ENCODE measurements at regions not wholly inside any gene's neighbourhood (a gene's known extent, or its start where the extent isn't known, plus 50 kb on each side); places are given as distances from the start of the nearest gene placed in this dataset.

DNA sequence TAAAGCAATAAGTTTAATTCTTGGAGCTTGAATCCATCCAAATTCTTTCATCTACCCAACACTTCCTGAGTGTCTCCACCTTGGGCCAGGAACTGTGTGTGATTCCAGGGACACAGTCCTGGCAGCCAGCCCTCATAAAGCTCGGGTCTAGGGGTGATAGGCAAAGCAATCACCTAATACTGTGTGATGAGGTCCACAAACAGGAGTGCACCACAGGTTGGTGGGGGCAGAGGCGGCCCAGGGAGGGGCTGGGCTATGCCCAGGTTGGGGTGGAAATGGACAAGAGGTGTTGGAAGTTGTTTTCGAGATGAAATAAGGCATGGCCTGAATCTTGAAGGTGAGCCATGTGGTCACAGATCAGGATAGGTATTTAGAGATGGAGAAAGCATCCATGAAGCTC lies 133.9 kb upstream of the PTCH1 start:
- H3K36me3 ChIP-seq (ENCODE audit: control insufficient read depth in 3 of 3, insufficient read depth in 2 of 3, low read depth in 1 of 3, low read length in 3 of 3): no peaks in the 10 kb centered on the region
- WGBS, 3 donors: 64 to 79% (median 66%) methylated on average over 3 of the region's 3 CpGs
- FAIRE-seq (no peak), DNase-seq (no peak)
- peaks cover 0 to 5% of the 10 kb centered on the region in 2 donors for H3K9me3 ChIP-seq (ENCODE audit: control insufficient read depth in 2 of 2, insufficient read depth in 1 of 2, low read depth in 1 of 2, low read length in 1 of 2)
- no peak overlapping the region for H3K27ac ChIP-seq (ENCODE audit: low read depth in 1 of 3, low read length in 2 of 3)
- no peaks in the 10 kb centered on the region for H3K4me1 ChIP-seq (ENCODE audit: control insufficient read depth in 3 of 3, insufficient read depth in 2 of 3, low read depth in 1 of 3, low read length in 2 of 3)
- no peaks in the 10 kb centered on the region for H3K27me3 ChIP-seq (ENCODE audit: control insufficient read depth in 3 of 3, insufficient read depth in 3 of 3, low read length in 3 of 3)
- H3K4me3 ChIP-seq (ENCODE audit: low read depth in 1 of 3, low read length in 3 of 3): no peak overlapping the region

DNA sequence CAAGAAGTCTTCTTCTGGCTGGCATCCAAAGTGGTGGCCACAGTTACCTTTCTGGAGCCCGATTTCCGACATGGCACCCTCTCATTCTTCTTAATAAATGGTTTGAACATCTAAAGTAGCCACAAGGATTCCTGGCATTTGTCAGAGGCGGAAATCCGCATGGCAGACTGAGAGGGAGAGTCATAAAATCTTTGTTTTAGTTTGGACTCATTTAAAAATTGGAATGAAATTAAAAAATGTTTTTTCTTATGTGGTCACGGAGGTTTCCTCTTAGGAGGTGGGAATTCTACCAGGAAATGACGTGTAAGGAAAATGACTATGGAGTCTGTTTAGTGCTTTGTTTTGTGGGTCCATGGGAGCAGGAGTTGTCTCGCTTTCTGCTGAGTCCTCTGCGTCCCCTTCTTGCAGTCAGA lies 133.0 kb upstream of the PTCH1 start:
- Histone ChIP-seq H3K36me3 (ENCODE audit: control insufficient read depth in 3 of 3, insufficient read depth in 2 of 3, low read depth in 1 of 3, low read length in 3 of 3) (no peaks in the 10 kb centered on the region), H3K9me3 (ENCODE audit: control insufficient read depth in 2 of 2, insufficient read depth in 1 of 2, low read depth in 1 of 2, low read length in 1 of 2) (peaks cover 0 to 5% of the 10 kb centered on the region in 2 donors), H3K27me3 (ENCODE audit: control insufficient read depth in 3 of 3, insufficient read depth in 3 of 3, low read length in 3 of 3) (no peaks in the 10 kb centered on the region), H3K27ac (ENCODE audit: low read depth in 1 of 3, low read length in 2 of 3) (no peak overlapping the region), H3K4me3 (ENCODE audit: low read depth in 1 of 3, low read length in 3 of 3) (no peak overlapping the region), H3K4me1 (ENCODE audit: control insufficient read depth in 3 of 3, insufficient read depth in 2 of 3, low read depth in 1 of 3, low read length in 2 of 3) (no peaks in the 10 kb centered on the region)
- FAIRE-seq (no peak), DNase-seq (no peak)
- 86 to 92% (median 87%) methylated on average over 8 of the region's 8 CpGs for WGBS, 3 donors

DNA sequence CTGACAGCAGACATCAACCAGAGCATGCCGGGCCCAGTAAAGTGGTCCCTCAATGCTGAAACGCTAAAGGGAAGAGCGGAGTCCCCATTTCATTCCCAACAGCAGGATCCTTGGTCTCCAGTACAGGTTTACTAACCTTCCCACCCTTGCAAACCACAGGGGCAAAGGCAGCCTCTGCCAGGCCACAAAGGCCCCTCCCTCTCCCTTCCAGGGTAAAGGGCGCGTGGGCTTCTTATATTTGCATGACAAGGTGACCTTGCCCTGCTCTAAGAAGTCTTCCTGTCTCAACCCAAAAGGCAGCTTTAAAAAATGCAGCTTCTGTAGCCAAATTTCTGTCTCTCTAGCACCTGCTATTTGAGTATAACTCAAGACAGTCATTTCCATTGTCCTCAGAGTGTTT lies 131.5 kb upstream of the PTCH1 start:
- Histone ChIP-seq H3K9me3 (ENCODE audit: control insufficient read depth in 2 of 2, insufficient read depth in 1 of 2, low read depth in 1 of 2, low read length in 1 of 2) (peaks cover 0 to 5% of the 10 kb centered on the region in 2 donors), H3K27ac (ENCODE audit: low read depth in 1 of 3, low read length in 2 of 3) (no peak overlapping the region), H3K36me3 (ENCODE audit: control insufficient read depth in 3 of 3, insufficient read depth in 2 of 3, low read depth in 1 of 3, low read length in 3 of 3) (no peaks in the 10 kb centered on the region), H3K27me3 (ENCODE audit: control insufficient read depth in 3 of 3, insufficient read depth in 3 of 3, low read length in 3 of 3) (no peaks in the 10 kb centered on the region), H3K4me1 (ENCODE audit: control insufficient read depth in 3 of 3, insufficient read depth in 2 of 3, low read depth in 1 of 3, low read length in 2 of 3) (no peaks in the 10 kb centered on the region), H3K4me3 (ENCODE audit: low read depth in 1 of 3, low read length in 3 of 3) (no peak overlapping the region)
- DNase-seq: no peak
- no peak for FAIRE-seq
- 92 to 97% (median 97%) methylated on average over 5 of the region's 5 CpGs for WGBS, 3 donors

DNA sequence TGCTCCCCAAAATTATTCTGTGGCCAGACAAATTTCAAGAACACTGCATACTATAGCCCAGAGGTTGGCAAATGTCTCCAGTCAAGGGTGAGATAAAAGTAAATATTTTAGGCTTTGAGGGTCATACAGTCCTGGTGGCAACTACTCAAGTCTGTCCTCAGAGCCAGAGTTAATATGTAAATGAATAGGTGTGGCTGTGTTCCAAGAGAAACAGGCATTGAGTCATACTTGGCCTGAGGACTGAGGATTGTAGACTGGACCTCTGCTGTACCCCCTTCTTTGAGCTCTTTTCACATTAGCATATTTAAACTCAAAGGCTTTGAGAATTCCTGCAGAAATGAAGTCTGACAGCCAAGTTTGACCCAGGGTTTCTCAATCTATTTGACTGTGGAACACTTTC lies 129.2 kb upstream of the PTCH1 start:
- no peak overlapping the region for H3K27ac ChIP-seq (ENCODE audit: low read depth in 1 of 3, low read length in 2 of 3)
- no peak for FAIRE-seq
- no peak overlapping the region for H3K4me3 ChIP-seq (ENCODE audit: low read depth in 1 of 3, low read length in 3 of 3)
- no peaks in the 10 kb centered on the region for H3K4me1 ChIP-seq (ENCODE audit: control insufficient read depth in 3 of 3, insufficient read depth in 2 of 3, low read depth in 1 of 3, low read length in 2 of 3)
- no peaks in the 10 kb centered on the region for H3K27me3 ChIP-seq (ENCODE audit: control insufficient read depth in 3 of 3, insufficient read depth in 3 of 3, low read length in 3 of 3)
- H3K36me3 ChIP-seq (ENCODE audit: control insufficient read depth in 3 of 3, insufficient read depth in 2 of 3, low read depth in 1 of 3, low read length in 3 of 3): no peaks in the 10 kb centered on the region
- peaks cover 0 to 4% of the 10 kb centered on the region in 2 donors for H3K9me3 ChIP-seq (ENCODE audit: control insufficient read depth in 2 of 2, insufficient read depth in 1 of 2, low read depth in 1 of 2, low read length in 1 of 2)
- no peak for DNase-seq

DNA sequence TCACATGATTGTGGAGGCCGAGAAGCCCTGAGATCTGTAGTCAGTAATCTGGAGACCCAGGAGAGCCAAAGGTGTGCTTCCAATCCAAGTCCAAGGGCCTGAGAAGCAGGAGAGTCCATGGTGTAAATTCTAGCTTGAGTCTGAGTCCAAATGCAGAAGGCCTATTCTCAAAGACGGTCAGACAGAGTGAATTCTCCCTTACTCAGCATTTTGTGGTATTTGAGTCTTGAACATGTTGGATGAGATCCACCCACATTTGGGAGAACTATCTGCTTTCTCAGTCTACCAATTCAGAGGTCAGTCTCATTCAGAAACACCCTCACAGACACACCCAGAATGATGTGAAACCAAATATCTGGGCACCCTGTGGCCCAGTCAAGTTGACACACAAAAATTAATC lies 128.8 kb upstream of the PTCH1 start:
- Histone ChIP-seq H3K9me3 (ENCODE audit: control insufficient read depth in 2 of 2, insufficient read depth in 1 of 2, low read depth in 1 of 2, low read length in 1 of 2) (peaks cover 0 to 4% of the 10 kb centered on the region in 2 donors), H3K36me3 (ENCODE audit: control insufficient read depth in 3 of 3, insufficient read depth in 2 of 3, low read depth in 1 of 3, low read length in 3 of 3) (no peaks in the 10 kb centered on the region), H3K4me3 (ENCODE audit: low read depth in 1 of 3, low read length in 3 of 3) (no peak overlapping the region), H3K4me1 (ENCODE audit: control insufficient read depth in 3 of 3, insufficient read depth in 2 of 3, low read depth in 1 of 3, low read length in 2 of 3) (no peaks in the 10 kb centered on the region), H3K27me3 (ENCODE audit: control insufficient read depth in 3 of 3, insufficient read depth in 3 of 3, low read length in 3 of 3) (no peaks in the 10 kb centered on the region), H3K27ac (ENCODE audit: low read depth in 1 of 3, low read length in 2 of 3) (no peak overlapping the region)
- FAIRE-seq (no peak), DNase-seq (no peak)
- 85 to 97% (median 88%) methylated on average over 2 of the region's 2 CpGs for WGBS, 3 donors

DNA sequence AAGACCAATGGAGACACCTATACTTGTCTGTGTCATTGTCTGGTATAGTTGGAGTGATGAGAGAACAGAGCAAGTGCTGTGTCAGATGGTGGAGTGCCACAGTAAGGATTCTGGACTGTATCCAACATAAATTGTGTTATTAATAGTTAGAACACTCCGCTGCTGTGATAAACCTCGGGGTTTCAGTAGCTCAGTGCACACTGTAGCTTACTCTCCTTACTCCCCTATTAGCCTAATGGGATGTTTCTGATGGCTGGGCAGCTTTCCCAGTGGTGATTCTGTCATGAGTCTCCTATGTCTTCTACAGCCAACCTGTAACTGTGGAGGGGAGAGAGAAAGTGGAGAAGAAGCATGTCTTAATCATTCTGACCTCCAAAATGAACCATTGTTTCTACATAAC lies 127.6 kb upstream of the PTCH1 start:
- H3K9me3 ChIP-seq (ENCODE audit: control insufficient read depth in 2 of 2, insufficient read depth in 1 of 2, low read depth in 1 of 2, low read length in 1 of 2): peaks cover 0 to 4% of the 10 kb centered on the region in 2 donors
- 34 to 48% (median 37%) methylated on average over 2 of the region's 2 CpGs for WGBS, 3 donors

DNA sequence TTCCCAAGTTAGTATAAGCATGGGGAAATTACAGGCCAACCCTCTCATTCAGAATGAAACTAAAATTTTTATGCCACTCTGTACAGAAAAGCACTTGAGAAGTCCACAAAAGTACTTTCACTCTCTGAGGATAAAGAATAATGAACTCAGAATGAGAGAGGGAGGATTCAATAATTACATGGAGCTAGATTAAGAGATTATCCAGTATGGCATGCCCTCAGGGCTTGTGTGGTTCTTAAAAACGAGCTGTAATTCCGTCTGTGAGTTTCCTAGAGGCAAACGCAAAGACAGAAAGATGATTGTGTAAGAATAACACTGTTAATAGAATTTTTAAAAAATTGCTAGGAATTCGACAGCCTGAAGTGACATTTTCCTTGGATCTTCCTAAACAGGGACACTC lies 126.8 kb upstream of the PTCH1 start:
- no peak for FAIRE-seq
- H3K4me3 ChIP-seq (ENCODE audit: low read depth in 1 of 3, low read length in 3 of 3): no peak overlapping the region
- H3K9me3 ChIP-seq (ENCODE audit: control insufficient read depth in 2 of 2, insufficient read depth in 1 of 2, low read depth in 1 of 2, low read length in 1 of 2): peaks cover 0 to 4% of the 10 kb centered on the region in 2 donors
- WGBS, 3 donors: 56 to 87% (median 70%) methylated on average over 4 of the region's 4 CpGs
- H3K27me3 ChIP-seq (ENCODE audit: control insufficient read depth in 3 of 3, insufficient read depth in 3 of 3, low read length in 3 of 3): no peaks in the 10 kb centered on the region
- H3K36me3 ChIP-seq (ENCODE audit: control insufficient read depth in 3 of 3, insufficient read depth in 2 of 3, low read depth in 1 of 3, low read length in 3 of 3): no peaks in the 10 kb centered on the region
- DNase-seq: no peak
- H3K27ac ChIP-seq (ENCODE audit: low read depth in 1 of 3, low read length in 2 of 3): no peak overlapping the region
- no peaks in the 10 kb centered on the region for H3K4me1 ChIP-seq (ENCODE audit: control insufficient read depth in 3 of 3, insufficient read depth in 2 of 3, low read depth in 1 of 3, low read length in 2 of 3)

More for the DNA sequence above, 127.6 kb upstream of the PTCH1 start:
- no peaks in the 10 kb centered on the region for H3K4me1 ChIP-seq (ENCODE audit: control insufficient read depth in 3 of 3, insufficient read depth in 2 of 3, low read depth in 1 of 3, low read length in 2 of 3)
- H3K4me3 ChIP-seq (ENCODE audit: low read depth in 1 of 3, low read length in 3 of 3): no peak overlapping the region
- no peaks in the 10 kb centered on the region for H3K27me3 ChIP-seq (ENCODE audit: control insufficient read depth in 3 of 3, insufficient read depth in 3 of 3, low read length in 3 of 3)
- H3K27ac ChIP-seq (ENCODE audit: low read depth in 1 of 3, low read length in 2 of 3): no peak overlapping the region
- FAIRE-seq (no peak), DNase-seq (no peak)
- H3K36me3 ChIP-seq (ENCODE audit: control insufficient read depth in 3 of 3, insufficient read depth in 2 of 3, low read depth in 1 of 3, low read length in 3 of 3): no peaks in the 10 kb centered on the region

DNA sequence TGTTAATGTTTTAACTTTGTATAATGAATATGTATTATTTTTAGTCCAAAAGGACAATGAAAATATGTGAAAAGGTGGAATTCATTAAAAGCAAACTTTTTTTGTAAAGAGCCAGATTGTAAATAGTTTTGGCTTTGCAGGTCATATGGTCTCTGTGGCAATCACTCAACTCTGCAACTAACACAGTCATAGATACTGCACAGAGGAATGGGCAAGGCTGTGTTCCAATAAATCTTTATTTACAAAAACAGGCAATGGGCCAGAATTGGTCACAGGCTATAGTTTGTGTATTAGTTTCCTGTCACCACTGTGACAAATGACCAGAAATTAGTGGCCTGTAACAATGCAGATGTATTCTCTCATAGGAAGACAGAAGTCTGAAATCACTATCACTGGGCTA lies 125.4 kb upstream of the PTCH1 start:
- no peak overlapping the region for H3K4me3 ChIP-seq (ENCODE audit: low read depth in 1 of 3, low read length in 3 of 3)
- FAIRE-seq (no peak), DNase-seq (no peak)

DNA sequence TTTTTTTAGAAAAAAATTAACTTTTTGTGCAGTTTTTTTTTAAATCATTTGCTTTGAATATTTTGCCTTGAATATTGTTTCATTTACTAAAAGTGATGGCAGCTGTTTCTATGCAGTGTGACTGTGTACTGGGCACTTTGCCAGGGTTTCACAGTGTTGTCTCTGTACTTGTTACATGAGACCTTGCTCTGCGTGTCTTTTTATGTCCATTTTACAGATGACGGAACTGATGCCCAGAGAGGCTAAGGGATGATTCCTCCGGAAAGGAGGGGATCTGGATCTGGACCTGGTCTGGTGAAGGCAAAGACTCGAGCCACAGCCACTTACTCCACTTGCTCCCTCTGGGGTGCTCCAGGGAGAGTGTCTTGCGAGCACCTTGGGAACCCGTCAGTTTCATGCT lies 124.8 kb upstream of the PTCH1 start:
- peaks cover 0 to 4% (median 0%) of the 10 kb centered on the region in 3 donors for H3K27me3 ChIP-seq (ENCODE audit: control insufficient read depth in 3 of 3, insufficient read depth in 3 of 3, low read length in 3 of 3)
- H3K9me3 ChIP-seq (ENCODE audit: control insufficient read depth in 2 of 2, insufficient read depth in 1 of 2, low read depth in 1 of 2, low read length in 1 of 2): peaks cover 0 to 10% of the 10 kb centered on the region in 2 donors
- H3K4me1 ChIP-seq (ENCODE audit: control insufficient read depth in 3 of 3, insufficient read depth in 2 of 3, low read depth in 1 of 3, low read length in 2 of 3): no peaks in the 10 kb centered on the region
- no peak for DNase-seq
- H3K27ac ChIP-seq (ENCODE audit: low read depth in 1 of 3, low read length in 2 of 3): no peak overlapping the region
- no peak for FAIRE-seq
- no peak overlapping the region for H3K4me3 ChIP-seq (ENCODE audit: low read depth in 1 of 3, low read length in 3 of 3)
- no peaks in the 10 kb centered on the region for H3K36me3 ChIP-seq (ENCODE audit: control insufficient read depth in 3 of 3, insufficient read depth in 2 of 3, low read depth in 1 of 3, low read length in 3 of 3)
- 83 to 86% (median 86%) methylated on average over 6 of the region's 6 CpGs for WGBS, 3 donors

More for the DNA sequence above, 125.4 kb upstream of the PTCH1 start:
- Histone ChIP-seq H3K27ac (ENCODE audit: low read depth in 1 of 3, low read length in 2 of 3) (no peak overlapping the region), H3K36me3 (ENCODE audit: control insufficient read depth in 3 of 3, insufficient read depth in 2 of 3, low read depth in 1 of 3, low read length in 3 of 3) (no peaks in the 10 kb centered on the region), H3K27me3 (ENCODE audit: control insufficient read depth in 3 of 3, insufficient read depth in 3 of 3, low read length in 3 of 3) (peaks cover 0 to 4% (median 0%) of the 10 kb centered on the region in 3 donors), H3K9me3 (ENCODE audit: control insufficient read depth in 2 of 2, insufficient read depth in 1 of 2, low read depth in 1 of 2, low read length in 1 of 2) (peaks cover 0 to 10% of the 10 kb centered on the region in 2 donors), H3K4me1 (ENCODE audit: control insufficient read depth in 3 of 3, insufficient read depth in 2 of 3, low read depth in 1 of 3, low read length in 2 of 3) (no peaks in the 10 kb centered on the region)

All from small intestine (tissue), 7 donors.